Sigmoid colon (tissue), 6 donors: ENCODE measurements at regions not wholly inside any gene's neighbourhood (a gene's known extent, or its start where the extent isn't known, plus 50 kb on each side); places are given as distances from the start of the nearest gene placed in this dataset.

ENCODE experiments used
- DNase-seq: peaks from one replicate; pipeline ENCODE4 v3.0.0-alpha.2; 2019
- H3K27ac ChIP-seq, 4 donors: fragments of 200-600 bp; sonication (generic); one replicate each; pipeline ENCODE4 v1.5.1; 2016 to 2019; ENCODE audit warnings: mild to moderate bottlenecking in 1 of 4
- H3K27me3 ChIP-seq, 3 donors: fragments of 200-600 bp; sonication (generic); one replicate each; pipeline ENCODE4 v1.5.1; 2019; ENCODE audit warnings: mild to moderate bottlenecking in 1 of 3
- H3K36me3 ChIP-seq, 4 donors: fragments of 200-600 bp; sonication (generic); one replicate each; pipeline ENCODE4 v1.5.1; 2016 to 2019
- H3K4me1 ChIP-seq, 4 donors: fragments of 200-600 bp; sonication (generic); one replicate each; pipeline ENCODE4 v1.5.1; 2017 to 2019
- H3K4me3 ChIP-seq, 4 donors: fragments of 200-600 bp; sonication (generic); one replicate each; pipeline ENCODE4 v1.5.1; 2017 to 2019; ENCODE audit warnings: mild to moderate bottlenecking in 2 of 4, moderate library complexity in 1 of 4
- H3K9me3 ChIP-seq, 4 donors: fragments of 200-600 bp in 3 of 4; sonication (generic) in 3 of 4; one replicate each; pipeline versions ENCODE4 v1.5.1 to v1.6.1; 2013 to 2019
- CTCF ChIP-seq, 4 experiments: fragments of 450-650 bp in 3 of 4; fragments of 200-600 bp in 1 of 4; IDR thresholded peaks; one replicate each; pipeline ENCODE4 v1.5.1; 2016 to 2019; ENCODE audit warnings: antibody characterized with exemption in 4 of 4, mild to moderate bottlenecking in 3 of 4, moderate library complexity in 2 of 4
- EP300 ChIP-seq, 4 donors: sonication (generic); formaldehyde crosslinking; IDR thresholded peaks; one replicate each; pipeline ENCODE4 v1.6.1; 2017; ENCODE audit warnings: antibody characterized with exemption in 4 of 4
- POLR2A ChIP-seq, 2 donors: fragments of 450-650 bp; IDR thresholded peaks; one replicate each; pipeline ENCODE4 v1.6.1; 2016; ENCODE audit warnings: antibody characterized with exemption in 2 of 2, mild to moderate bottlenecking in 2 of 2, moderate library complexity in 2 of 2
- POLR2AphosphoS5 ChIP-seq, 4 donors: sonication (generic); formaldehyde crosslinking; IDR thresholded peaks; one replicate each; pipeline ENCODE4 v1.6.1; 2017; ENCODE audit warnings: antibody characterized with exemption in 4 of 4
- WGBS, 2 donors: extraction: QIAGEN DNeasy Blood & Tissue Kit; methylation state at CpG; one replicate each; pipeline ENCODE4 v1.1.7; 2013; 5-methylcytosine and 5-hydroxymethylcytosine counted together
- intact Hi-C: fragments of 100-400 bp; cut with DNase I; formaldehyde crosslinking; loops from one replicate; pipeline ENCODE4 v1.15.1; 2023
- donor health status: healthy with polysubstance abuse.
- donor health status: healthy.

- Histone ChIP-seq H3K9me3 (peaks cover 0 to 10% (median 0%) of the 10 kb centered on the region in 4 donors), H3K36me3 (no peaks in the 10 kb centered on the region), H3K27me3 (no peaks in the 10 kb centered on the region), H3K4me3 (no peak overlapping the region), H3K4me1 (peaks cover 0 to 21% (median 14%) of the 10 kb centered on the region in 4 donors), H3K27ac (no peak overlapping the region)
- WGBS, 2 donors: 89 to 94% methylated on average over 4 of the region's 4 CpGs
- intact Hi-C loops: no loop called here
- DNase-seq: peak; percentile 30
- TF ChIP-seq CTCF (IDR thresholded peaks at IDR 0.05): no peak
- TF ChIP-seq POLR2AphosphoS5 (IDR thresholded peaks at IDR 0.05): no peak
- TF ChIP-seq EP300 (IDR thresholded peaks at IDR 0.05): no peak
- no peak for TF ChIP-seq POLR2A (IDR thresholded peaks at IDR 0.05)
These were observed 104.7 kb downstream of the ZFP36L2 start for GRCh38 chr2:43121580-43122314.

GRCh38 chr2:43119303-43119702 is 107.1 kb downstream of the ZFP36L2 start:
- intact Hi-C loops: no loop called here
- WGBS, 2 donors: 93 to 99% methylated on average over 1 of the region's 1 CpG

GRCh38 chr2:43117521-43118143 is 108.8 kb downstream of the ZFP36L2 start:
- no peak overlapping the region for H3K4me3 ChIP-seq
- peak overlapping the region in 1 of 4 donors; percentile 17 for H3K27ac ChIP-seq
- TF ChIP-seq EP300 (IDR thresholded peaks at IDR 0.05) (no peak), POLR2AphosphoS5 (IDR thresholded peaks at IDR 0.05) (no peak), CTCF (IDR thresholded peaks at IDR 0.05) (no peak), POLR2A (IDR thresholded peaks at IDR 0.05) (no peak)
- intact Hi-C loops: no loop called here
- H3K9me3 ChIP-seq: peaks cover 0 to 10% (median 0%) of the 10 kb centered on the region in 4 donors
- peaks cover 0 to 6% (median 2%) of the 10 kb centered on the region in 4 donors for H3K4me1 ChIP-seq
- DNase-seq: no peak
- no peaks in the 10 kb centered on the region for H3K27me3 ChIP-seq
- WGBS, 2 donors: 68 to 71% methylated on average over 2 of the region's 2 CpGs
- no peaks in the 10 kb centered on the region for H3K36me3 ChIP-seq

More at GRCh38 chr2:43119303-43119702, 107.1 kb downstream of the ZFP36L2 start:
- no peak for DNase-seq
- Histone ChIP-seq H3K27me3 (no peaks in the 10 kb centered on the region), H3K9me3 (peaks cover 0 to 10% (median 0%) of the 10 kb centered on the region in 4 donors), H3K4me1 (peaks cover 0 to 20% (median 14%) of the 10 kb centered on the region in 4 donors), H3K27ac (no peak overlapping the region), H3K4me3 (no peak overlapping the region), H3K36me3 (no peaks in the 10 kb centered on the region)
- TF ChIP-seq CTCF (IDR thresholded peaks at IDR 0.05): no peak
- TF ChIP-seq POLR2A (IDR thresholded peaks at IDR 0.05): no peak
- TF ChIP-seq EP300 (IDR thresholded peaks at IDR 0.05): no peak
- TF ChIP-seq POLR2AphosphoS5 (IDR thresholded peaks at IDR 0.05): no peak

GRCh38 chr2:43116988-43117387 is 109.4 kb downstream of the ZFP36L2 start:
- H3K36me3 ChIP-seq: no peaks in the 10 kb centered on the region
- H3K27me3 ChIP-seq: no peaks in the 10 kb centered on the region
- peaks cover 0 to 10% (median 0%) of the 10 kb centered on the region in 4 donors for H3K9me3 ChIP-seq
- H3K4me1 ChIP-seq: peaks cover 0 to 6% (median 0%) of the 10 kb centered on the region in 4 donors
- peak; percentile 53 for DNase-seq
- intact Hi-C loops: no loop called here
- no peak overlapping the region for H3K4me3 ChIP-seq
- TF ChIP-seq POLR2A (IDR thresholded peaks at IDR 0.05): no peak
- no peak for TF ChIP-seq CTCF (IDR thresholded peaks at IDR 0.05)
- no peak for TF ChIP-seq EP300 (IDR thresholded peaks at IDR 0.05)
- TF ChIP-seq POLR2AphosphoS5 (IDR thresholded peaks at IDR 0.05): no peak
- no peak overlapping the region for H3K27ac ChIP-seq
- 97% methylated on average over 3 of the region's 3 CpGs for whole genome bisulfite sequencing, 2 donors
